Skeletal muscle satellite cell (primary cell): ENCODE measurements at regions not wholly inside any gene's neighbourhood (a gene's known extent, or its start where the extent isn't known, plus 50 kb on each side); places are given as distances from the start of the nearest gene placed in this dataset.

Experiments used
- H3K27me3 ChIP-seq: 2 replicates; pipeline ENCODE4 v1.7.0; 2013; ENCODE audit warnings: low read length; ENCODE audit not compliant: control insufficient read depth, insufficient read depth
- H3K36me3 ChIP-seq: 2 replicates; pipeline ENCODE4 v1.7.0; 2013; ENCODE audit warnings: mild to moderate bottlenecking, control low read depth, low read length; ENCODE audit not compliant: insufficient read depth
- H3K4me1 ChIP-seq: 2 replicates; pipeline ENCODE4 v1.7.0; 2013; ENCODE audit warnings: low read length; ENCODE audit not compliant: control insufficient read depth, insufficient read depth
- H3K4me2 ChIP-seq: 2 replicates; pipeline ENCODE4 v1.7.0; 2013; ENCODE audit warnings: mild to moderate bottlenecking, low read length
- H3K4me3 ChIP-seq: 2 replicates; pipeline ENCODE4 v1.7.0; 2013; ENCODE audit warnings: low read length
- H3K9ac ChIP-seq: 2 replicates; pipeline ENCODE4 v1.7.0; 2013; ENCODE audit warnings: mild to moderate bottlenecking, low read depth, low read length, moderate library complexity
- H3K9me3 ChIP-seq: replicated peaks from 2 replicates; pipeline ENCODE4 v1.7.0; 2013; ENCODE audit warnings: mild to moderate bottlenecking, control low read depth, low read length

- Histone ChIP-seq H3K27me3 (no peaks in the 10 kb centered on the region), H3K9ac (no peak overlapping the region), H3K36me3 (no peaks in the 10 kb centered on the region), H3K4me2 (no peak overlapping the region), H3K4me3 (no peak overlapping the region), H3K9me3 (no peaks in the 10 kb centered on the region), H3K4me1 (peaks cover 14% of the 10 kb centered on the region)
Measured at GRCh38 chr6:15137086-15137485, 108.8 kb upstream of the JARID2 start.

GRCh38 chr6:15143086-15143485 lies 102.8 kb upstream of the JARID2 start:
- Histone ChIP-seq H3K4me2 (no peak overlapping the region), H3K27me3 (no peaks in the 10 kb centered on the region), H3K9ac (no peak overlapping the region), H3K9me3 (no peaks in the 10 kb centered on the region), H3K4me1 (peaks cover 2% of the 10 kb centered on the region), H3K36me3 (no peaks in the 10 kb centered on the region), H3K4me3 (no peak overlapping the region)

GRCh38 chr6:15143540-15143939 lies 102.3 kb upstream of the JARID2 start:
- H3K27me3 ChIP-seq = no peaks in the 10 kb centered on the region
- no peaks in the 10 kb centered on the region for H3K36me3 ChIP-seq
- H3K4me2 ChIP-seq = no peak overlapping the region
- no peak overlapping the region for H3K9ac ChIP-seq
- no peaks in the 10 kb centered on the region for H3K9me3 ChIP-seq
- no peak overlapping the region for H3K4me3 ChIP-seq
- H3K4me1 ChIP-seq = peaks cover 7% of the 10 kb centered on the region

GRCh38 chr6:15145821-15146220 lies 100.0 kb upstream of the JARID2 start:
- no peak overlapping the region for H3K4me2 ChIP-seq
- no peak overlapping the region for H3K4me3 ChIP-seq
- peaks cover 12% of the 10 kb centered on the region for H3K4me1 ChIP-seq
- H3K9ac ChIP-seq = no peak overlapping the region
- H3K36me3 ChIP-seq = no peaks in the 10 kb centered on the region
- H3K9me3 ChIP-seq = no peaks in the 10 kb centered on the region
- H3K27me3 ChIP-seq = peaks cover 5% of the 10 kb centered on the region

- Histone ChIP-seq H3K9ac (no peak overlapping the region), H3K4me2 (no peak overlapping the region)
Measured at GRCh38 chr6:15147827-15148226, 98.0 kb upstream of the JARID2 start.

GRCh38 chr6:15148356-15148946 lies 97.4 kb upstream of the JARID2 start:
- no peak overlapping the region for H3K9ac ChIP-seq
- H3K27me3 ChIP-seq = peaks cover 5% of the 10 kb centered on the region
- H3K4me1 ChIP-seq = peaks cover 12% of the 10 kb centered on the region
- no peaks in the 10 kb centered on the region for H3K36me3 ChIP-seq
- H3K4me2 ChIP-seq = no peak overlapping the region
- no peaks in the 10 kb centered on the region for H3K9me3 ChIP-seq
- no peak overlapping the region for H3K4me3 ChIP-seq

More at GRCh38 chr6:15147827-15148226, 98.0 kb upstream of the JARID2 start:
- Histone ChIP-seq H3K9me3 (no peaks in the 10 kb centered on the region), H3K27me3 (peaks cover 5% of the 10 kb centered on the region), H3K4me1 (peaks cover 12% of the 10 kb centered on the region), H3K4me3 (no peak overlapping the region), H3K36me3 (no peaks in the 10 kb centered on the region)

- Histone ChIP-seq H3K4me3 (no peak overlapping the region), H3K27me3 (peaks cover 5% of the 10 kb centered on the region), H3K4me1 (peaks cover 12% of the 10 kb centered on the region), H3K4me2 (no peak overlapping the region), H3K9me3 (no peaks in the 10 kb centered on the region), H3K36me3 (no peaks in the 10 kb centered on the region), H3K9ac (no peak overlapping the region)
Measured at GRCh38 chr6:15150207-15150606, 95.7 kb upstream of the JARID2 start.

- Histone ChIP-seq H3K4me3 (no peak overlapping the region), H3K4me1 (peaks cover 12% of the 10 kb centered on the region), H3K9ac (no peak overlapping the region), H3K36me3 (no peaks in the 10 kb centered on the region), H3K4me2 (no peak overlapping the region), H3K9me3 (no peaks in the 10 kb centered on the region), H3K27me3 (peaks cover 5% of the 10 kb centered on the region)
Measured at GRCh38 chr6:15152700-15153099, 93.2 kb upstream of the JARID2 start.

- no peaks in the 10 kb centered on the region for H3K9me3 ChIP-seq
- no peak overlapping the region for H3K4me3 ChIP-seq
- no peak overlapping the region for H3K9ac ChIP-seq
- no peak overlapping the region for H3K4me2 ChIP-seq
- H3K27me3 ChIP-seq = peaks cover 5% of the 10 kb centered on the region
- H3K4me1 ChIP-seq = peaks cover 8% of the 10 kb centered on the region
- H3K36me3 ChIP-seq = no peaks in the 10 kb centered on the region
Measured at GRCh38 chr6:15153191-15153590, 92.7 kb upstream of the JARID2 start.

GRCh38 chr6:15157479-15157878 lies 88.4 kb upstream of the JARID2 start:
- peaks cover 8% of the 10 kb centered on the region for H3K4me1 ChIP-seq
- H3K4me2 ChIP-seq = no peak overlapping the region
- no peaks in the 10 kb centered on the region for H3K36me3 ChIP-seq
- H3K9me3 ChIP-seq = no peaks in the 10 kb centered on the region
- no peak overlapping the region for H3K9ac ChIP-seq
- no peaks in the 10 kb centered on the region for H3K27me3 ChIP-seq
- no peak overlapping the region for H3K4me3 ChIP-seq

- H3K36me3 ChIP-seq = no peaks in the 10 kb centered on the region
- H3K4me2 ChIP-seq = no peak overlapping the region
- no peaks in the 10 kb centered on the region for H3K9me3 ChIP-seq
- H3K4me3 ChIP-seq = no peak overlapping the region
- no peak overlapping the region for H3K9ac ChIP-seq
- H3K4me1 ChIP-seq = peaks cover 8% of the 10 kb centered on the region
- H3K27me3 ChIP-seq = no peaks in the 10 kb centered on the region
Measured at GRCh38 chr6:15158821-15159619, 86.8 kb upstream of the JARID2 start.

- H3K9ac ChIP-seq = no peak overlapping the region
- peaks cover 8% of the 10 kb centered on the region for H3K4me1 ChIP-seq
- no peak overlapping the region for H3K4me2 ChIP-seq
- H3K4me3 ChIP-seq = no peak overlapping the region
- no peaks in the 10 kb centered on the region for H3K27me3 ChIP-seq
- no peaks in the 10 kb centered on the region for H3K9me3 ChIP-seq
- H3K36me3 ChIP-seq = no peaks in the 10 kb centered on the region
Measured at GRCh38 chr6:15160812-15161211, 85.1 kb upstream of the JARID2 start.
